RWPE1 (cell line): ENCODE measurements at regions not wholly inside any gene's neighbourhood (a gene's known extent, or its start where the extent isn't known, plus 50 kb on each side); places are given as distances from the start of the nearest gene placed in this dataset.

Experiments
- CTCF ChIA-PET: fragments of 350-600 bp; sonication (Branson Sonifier 250); formaldehyde crosslinking; extraction: SDS; loops from one replicate; lab custom pipeline; 2021; lab: Yijun Ruan, JAX
- POLR2A ChIA-PET: fragments of 400-600 bp; formaldehyde crosslinking; extraction: SDS; loops from one replicate; lab custom pipeline; 2020; ENCODE audit warnings: antibody characterized with exemption; ENCODE audit not compliant: low non-redundant PET; lab: Yijun Ruan, JAX
- DNase-seq: peaks from one replicate; pipeline ENCODE4 v3.0.0; 2012; ENCODE audit warnings: low spot score
- H3K27ac ChIP-seq: fragments of 450-650 bp; 2 replicates; pipeline ENCODE4 v1.5.1; 2017
- CTCF ChIP-seq: fragments of 450-650 bp; conservative IDR thresholded peaks from 2 replicates; pipeline ENCODE4 v1.5.1; 2017; ENCODE audit warnings: low read depth, mild to moderate bottlenecking

- CTCF ChIA-PET: interaction anchor here (0.6 kb wide), 1 partner anchor 104 kb away, joined by 4 read pairs; no protein-coding TSS in a partner anchor
- no peak overlapping the region for H3K27ac ChIP-seq
- TF ChIP-seq CTCF: no peak
- POLR2A ChIA-PET: no interaction called here
- no peak for DNase-seq
These were observed 198.9 kb upstream of the RND3 start for GRCh38 chr2:150686391-150686790.

GRCh38 chr2:150681120-150681804 is 193.8 kb upstream of the RND3 start:
- POLR2A ChIA-PET: no interaction called here
- no peak for DNase-seq

GRCh38 chr2:150679456-150680120 is 192.1 kb upstream of the RND3 start:
- no peak for DNase-seq
- H3K27ac ChIP-seq: no peak overlapping the region
- no peak for TF ChIP-seq CTCF
- ChIA-PET CTCF (no interaction called here), POLR2A (no interaction called here)

More at GRCh38 chr2:150681120-150681804, 193.8 kb upstream of the RND3 start:
- CTCF ChIA-PET: interaction anchor here (0.9 kb wide), 1 partner anchor 557 kb away, joined by 5 read pairs; no protein-coding TSS in a partner anchor
- TF ChIP-seq CTCF: no peak
- no peak overlapping the region for H3K27ac ChIP-seq

GRCh38 chr2:150677551-150677950 is 190.1 kb upstream of the RND3 start:
- no peak for TF ChIP-seq CTCF
- CTCF ChIA-PET: interaction anchor here (0.6 kb wide), 2 partner anchors 143 to 279 kb away, joined by 3 read pairs; no protein-coding TSS in a partner anchor
- DNase-seq: no peak
- POLR2A ChIA-PET: no interaction called here
- H3K27ac ChIP-seq: no peak overlapping the region

- DNase-seq: no peak
- CTCF ChIA-PET: interaction anchor here (0.6 kb wide), 2 partner anchors 142 to 280 kb away, joined by 3 read pairs; no protein-coding TSS in a partner anchor
- no peak overlapping the region for H3K27ac ChIP-seq
- TF ChIP-seq CTCF: no peak
- POLR2A ChIA-PET: no interaction called here
These were observed 189.4 kb upstream of the RND3 start for GRCh38 chr2:150676747-150677383.

GRCh38 chr2:150675807-150676206 is 188.3 kb upstream of the RND3 start:
- POLR2A ChIA-PET: no interaction called here
- H3K27ac ChIP-seq: no peak overlapping the region
- CTCF ChIA-PET: no interaction called here
- TF ChIP-seq CTCF: no peak
- DNase-seq: no peak
